DND-41 (cell line): ENCODE measurements at regions not wholly inside any gene's neighbourhood (a gene's known extent, or its start where the extent isn't known, plus 50 kb on each side); places are given as distances from the start of the nearest gene placed in this dataset.

Experiments
- CTCF ChIP-seq: IDR thresholded peaks from 2 replicates; pipeline ENCODE4 v1.5.1; 2012; ENCODE audit warnings: borderline replicate concordance, low read length, moderate library complexity, mild to moderate bottlenecking; ENCODE audit not compliant: poor library complexity, severe bottlenecking; ENCODE audit errors: extremely low read depth
- EZH2 ChIP-seq: IDR thresholded peaks from 3 replicates; pipeline ENCODE4 v1.6.1; 2012; ENCODE audit warnings: borderline replicate concordance, low read depth, mild to moderate bottlenecking, moderate library complexity, low read length, inconsistent platforms; ENCODE audit not compliant: severe bottlenecking

DNA sequence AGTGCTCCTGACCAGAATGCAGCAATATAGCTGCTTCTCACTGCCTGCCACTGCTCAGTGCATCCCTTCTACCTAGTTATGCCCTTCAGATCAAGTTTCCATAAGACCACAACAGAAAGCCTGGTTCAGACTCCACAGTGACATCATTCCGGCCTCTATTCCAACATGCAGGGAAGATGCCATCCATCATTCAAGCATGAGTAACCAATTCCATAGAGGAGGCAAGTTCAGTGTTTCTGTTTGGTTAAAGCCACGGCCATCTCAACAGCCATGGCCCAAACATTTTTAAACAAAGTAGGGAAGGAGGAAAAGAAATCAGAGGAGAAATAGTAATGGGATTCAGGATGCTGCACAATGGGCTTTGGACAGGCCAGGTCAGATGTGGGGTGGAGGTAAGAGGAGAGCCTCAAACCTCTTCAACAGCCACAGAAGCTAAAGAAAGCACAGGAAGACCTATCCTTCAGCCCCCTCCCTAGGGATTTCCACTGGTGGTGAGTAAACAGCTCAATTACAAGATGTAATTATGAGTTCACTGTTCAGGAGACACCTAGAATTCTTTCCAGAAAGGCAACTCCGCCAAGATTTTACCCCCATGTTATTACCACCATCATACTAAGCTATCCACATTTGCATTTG is 484.9 kb downstream of the SETD4 start:
- no peak for TF ChIP-seq CTCF
- TF ChIP-seq EZH2 = no peak
